Head of caudate nucleus (tissue), 42 donors: ENCODE measurements at regions not wholly inside any gene's neighbourhood (a gene's known extent, or its start where the extent isn't known, plus 50 kb on each side); places are given as distances from the start of the nearest gene placed in this dataset.
"Not testable (repeated sequence)": the region's sequence is repeated elsewhere in the genome, so short reads cannot be mapped to it uniquely, and the experiment has no call there.

Experiments used
- DNase-seq, 42 donors: peaks; one replicate each; pipeline versions ENCODE4 v3.0.0 to v3.0.0-alpha.2; 2020 to 2021; ENCODE audit warnings: mixed read lengths in 7 of 42
- intact Hi-C: fragments of 100-400 bp; cut with DNase I; formaldehyde crosslinking; loops from one replicate; pipeline ENCODE4 v1.15.0; 2022

- DNase-seq, intact Hi-C loops: not testable (repeated sequence)
These were observed 136.5 kb upstream of the SULF2 start for GRCh38 chr20:47921829-47922228.

- DNase-seq: no peak
- intact Hi-C loops: no loop called here
These were observed 136.1 kb upstream of the SULF2 start for GRCh38 chr20:47921408-47921807.

- intact Hi-C loops: no loop called here
- no peak for DNase-seq
These were observed 132.3 kb upstream of the SULF2 start for GRCh38 chr20:47917549-47918070.

GRCh38 chr20:47915495-47915894, 130.2 kb upstream of the SULF2 start:
- intact Hi-C loops: no loop called here
- DNase-seq: no peak

- no peak for DNase-seq
- intact Hi-C loops: no loop called here
These were observed 129.5 kb upstream of the SULF2 start for GRCh38 chr20:47914792-47915191.

- intact Hi-C loops: not testable (repeated sequence)
These were observed 127.7 kb upstream of the SULF2 start for GRCh38 chr20:47912786-47913501.

GRCh38 chr20:47912165-47912564, 126.9 kb upstream of the SULF2 start:
- DNase-seq, intact Hi-C loops: not testable (repeated sequence)

More at GRCh38 chr20:47912786-47913501, 127.7 kb upstream of the SULF2 start:
- not testable (repeated sequence) for DNase-seq

- intact Hi-C loops, DNase-seq: not testable (repeated sequence)
These were observed 124.6 kb upstream of the SULF2 start for GRCh38 chr20:47909696-47910369.

- peak in 1 of 42 donors; percentile 13 for DNase-seq
- intact Hi-C loops: not testable (repeated sequence)
These were observed 123.2 kb upstream of the SULF2 start for GRCh38 chr20:47908361-47909035.

- intact Hi-C loops, DNase-seq: not testable (repeated sequence)
These were observed 122.7 kb upstream of the SULF2 start for GRCh38 chr20:47907951-47908350.

- intact Hi-C loops: no loop called here
- peak in 39 of 42 donors; percentile 4 to 75 (median 46) for DNase-seq
These were observed 121.9 kb upstream of the SULF2 start for GRCh38 chr20:47907031-47907675.

- intact Hi-C loops: no loop called here
- DNase-seq: no peak
These were observed 121.0 kb upstream of the SULF2 start for GRCh38 chr20:47906348-47906660.

- DNase-seq: no peak
- intact Hi-C loops: no loop called here
These were observed 120.5 kb upstream of the SULF2 start for GRCh38 chr20:47905628-47906347.

- intact Hi-C loops: not testable (repeated sequence)
These were observed 117.7 kb upstream of the SULF2 start for GRCh38 chr20:47903009-47903408.

GRCh38 chr20:47899313-47899712, 114.0 kb upstream of the SULF2 start:
- intact Hi-C loops: loop anchor here (10.0 kb wide), 1 partner anchor 55 kb away; no protein-coding TSS in a partner anchor
- DNase-seq: not testable (repeated sequence)

More at GRCh38 chr20:47903009-47903408, 117.7 kb upstream of the SULF2 start:
- not testable (repeated sequence) for DNase-seq

GRCh38 chr20:47897461-47897860, 112.2 kb upstream of the SULF2 start:
- no peak for DNase-seq
- intact Hi-C loops: loop anchor here (10.0 kb wide), 1 partner anchor 53 kb away; no protein-coding TSS in a partner anchor

- not testable (repeated sequence) for DNase-seq
- intact Hi-C loops: loop anchor here (10.0 kb wide), 1 partner anchor 48 kb away; no protein-coding TSS in a partner anchor
These were observed 107.4 kb upstream of the SULF2 start for GRCh38 chr20:47892681-47893080.

- not testable (repeated sequence) for DNase-seq
- intact Hi-C loops: loop anchor here (10.0 kb wide), 1 partner anchor 46 kb away; no protein-coding TSS in a partner anchor
These were observed 105.4 kb upstream of the SULF2 start for GRCh38 chr20:47890708-47891107.
